MM.1S (cell line): ENCODE measurements at regions not wholly inside any gene's neighbourhood (a gene's known extent, or its start where the extent isn't known, plus 50 kb on each side); places are given as distances from the start of the nearest gene placed in this dataset.

Experiments used
- DNase-seq: peaks from one replicate; pipeline ENCODE4 v3.0.0-alpha.2; 2015
- H2AFZ ChIP-seq: fragments of 300-600 bp; sonication (generic); 2 replicates; pipeline ENCODE4 v1.6.0; 2016; ENCODE audit warnings: antibody characterized with exemption, low read length
- H3F3A ChIP-seq: fragments of 300-600 bp; sonication (generic); 2 replicates; pipeline ENCODE4 v1.6.1; 2016; ENCODE audit warnings: mild to moderate bottlenecking, antibody characterized with exemption, low read length, moderate library complexity, mixed read lengths; ENCODE audit not compliant: insufficient read depth
- H3K27ac ChIP-seq: fragments of 300-600 bp; sonication (generic); 2 replicates; pipeline ENCODE4 v1.5.1; 2016; ENCODE audit warnings: mild to moderate bottlenecking, low read length
- H3K27me3 ChIP-seq: fragments of 300-600 bp; sonication (generic); replicated peaks from 2 replicates; pipeline ENCODE4 v1.6.0; 2016; ENCODE audit warnings: low read length; ENCODE audit not compliant: insufficient read depth
- H3K36me3 ChIP-seq: fragments of 300-600 bp; sonication (generic); replicated peaks from 2 replicates; pipeline ENCODE4 v1.6.1; 2016; ENCODE audit warnings: mild to moderate bottlenecking, low read length, mixed read lengths; ENCODE audit not compliant: insufficient read depth
- H3K4me1 ChIP-seq: fragments of 300-600 bp; sonication (generic); 2 replicates; pipeline ENCODE4 v1.6.1; 2016; ENCODE audit warnings: low read length, mixed read lengths
- H3K4me2 ChIP-seq: fragments of 300-600 bp; sonication (generic); 2 replicates; pipeline ENCODE4 v1.6.0; 2016; ENCODE audit warnings: low read depth, low read length
- H3K4me3 ChIP-seq: fragments of 300-600 bp; sonication (generic); 2 replicates; pipeline ENCODE4 v1.5.1; 2016; ENCODE audit warnings: low read length, mixed read lengths
- H3K79me2 ChIP-seq: fragments of 300-600 bp; sonication (generic); 2 replicates; pipeline ENCODE4 v1.6.1; 2016; ENCODE audit warnings: mixed run types, low read length, mixed read lengths
- H3K9ac ChIP-seq: fragments of 300-600 bp; sonication (generic); 2 replicates; pipeline ENCODE4 v1.6.1; 2016; ENCODE audit warnings: low read length, mixed read lengths
- H3K9me2 ChIP-seq: fragments of 300-600 bp; sonication (generic); replicated peaks from 2 replicates; pipeline ENCODE4 v1.6.1; 2016; ENCODE audit warnings: mild to moderate bottlenecking, low read length, mixed read lengths; ENCODE audit not compliant: insufficient read depth
- H3K9me3 ChIP-seq: fragments of 300-600 bp; sonication (generic); replicated peaks from 2 replicates; pipeline ENCODE4 v1.6.1; 2016; ENCODE audit warnings: mild to moderate bottlenecking, low read length, mixed read lengths; ENCODE audit not compliant: insufficient read depth
- H4K20me1 ChIP-seq: fragments of 300-600 bp; sonication (generic); 2 replicates; pipeline ENCODE4 v1.6.1; 2016; ENCODE audit warnings: mild to moderate bottlenecking, low read length, moderate library complexity, mixed read lengths; ENCODE audit not compliant: insufficient read depth
- CTCF ChIP-seq: fragments of 300-600 bp; sonication (generic); IDR thresholded peaks from 2 replicates; pipeline ENCODE4 v1.5.1; 2016; ENCODE audit warnings: antibody characterized with exemption, low read length, mixed read lengths
- EZH2 ChIP-seq: fragments of 300-600 bp; sonication (generic); optimal IDR thresholded peaks from 2 replicates; pipeline ENCODE3; 2017; ENCODE audit warnings: low read depth, mild to moderate bottlenecking, antibody characterized with exemption, low read length, mixed read lengths
- EZH2phosphoT487 ChIP-seq: fragments of 300-600 bp; sonication (generic); IDR thresholded peaks from 2 replicates; pipeline ENCODE4 v1.6.1; 2018; ENCODE audit warnings: antibody characterized with exemption, low read length

GRCh38 chr3:68019876-68020275, 365.5 kb upstream of the SUCLG2 start:
- no peaks in the 10 kb centered on the region for H3K9me3 ChIP-seq
- no peaks in the 10 kb centered on the region for H3K4me1 ChIP-seq
- DNase-seq, result no peak
- no peaks in the 10 kb centered on the region for H3F3A ChIP-seq
- no peak overlapping the region for H3K4me2 ChIP-seq
- no peak overlapping the region for H3K9ac ChIP-seq
- H3K4me3 ChIP-seq, result no peak overlapping the region
- no peaks in the 10 kb centered on the region for H3K27me3 ChIP-seq
- H4K20me1 ChIP-seq, result no peaks in the 10 kb centered on the region
- no peak overlapping the region for H2AFZ ChIP-seq
- H3K27ac ChIP-seq, result no peak overlapping the region
- TF ChIP-seq EZH2 (no peak), CTCF (no peak), EZH2phosphoT487 (no peak)
- H3K36me3 ChIP-seq, result no peaks in the 10 kb centered on the region
- no peaks in the 10 kb centered on the region for H3K9me2 ChIP-seq
- H3K79me2 ChIP-seq, result no peaks in the 10 kb centered on the region

DNA sequence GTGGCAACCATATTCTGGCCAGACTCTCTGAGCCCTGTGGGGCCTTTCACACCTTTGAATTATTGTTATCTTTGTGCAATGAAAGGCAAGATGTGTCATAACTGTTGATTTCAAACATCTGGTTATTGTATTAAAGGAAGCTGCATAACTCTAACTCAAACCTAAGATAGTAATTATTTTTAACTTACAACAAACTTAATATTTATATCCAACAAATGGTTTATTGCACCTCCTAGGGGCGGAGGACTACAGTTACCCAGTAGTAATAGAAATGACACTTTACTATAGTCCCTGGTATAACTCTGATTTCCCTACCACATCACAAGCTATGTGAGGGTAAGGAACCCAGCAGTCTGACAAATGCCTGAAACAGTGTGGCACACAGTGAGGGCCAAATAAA, 363.9 kb upstream of the SUCLG2 start:
- H3K27me3 ChIP-seq, result no peaks in the 10 kb centered on the region
- no peaks in the 10 kb centered on the region for H3K9me3 ChIP-seq
- no peak overlapping the region for H3K4me3 ChIP-seq
- no peak for DNase-seq
- H2AFZ ChIP-seq, result no peak overlapping the region
- TF ChIP-seq CTCF (peak; percentile 15; the same call in 1 of the 2 replicates), EZH2phosphoT487 (no peak)
- no peak overlapping the region for H3K9ac ChIP-seq
- no peaks in the 10 kb centered on the region for H3K79me2 ChIP-seq
- H3F3A ChIP-seq, result no peaks in the 10 kb centered on the region
- H3K27ac ChIP-seq, result no peak overlapping the region
- no peaks in the 10 kb centered on the region for H4K20me1 ChIP-seq
- no peaks in the 10 kb centered on the region for H3K9me2 ChIP-seq
- H3K36me3 ChIP-seq, result no peaks in the 10 kb centered on the region
- H3K4me1 ChIP-seq, result no peaks in the 10 kb centered on the region
- no peak overlapping the region for H3K4me2 ChIP-seq

GRCh38 chr3:68017069-68017468, 362.7 kb upstream of the SUCLG2 start:
- no peak overlapping the region for H3K9ac ChIP-seq
- H3K79me2 ChIP-seq, result no peaks in the 10 kb centered on the region
- H3K27ac ChIP-seq, result no peak overlapping the region
- no peaks in the 10 kb centered on the region for H3K27me3 ChIP-seq
- H3K36me3 ChIP-seq, result no peaks in the 10 kb centered on the region
- H4K20me1 ChIP-seq, result no peaks in the 10 kb centered on the region
- no peaks in the 10 kb centered on the region for H3K9me3 ChIP-seq
- TF ChIP-seq CTCF (peak; percentile 34), EZH2 (no peak), EZH2phosphoT487 (no peak)
- H3K4me2 ChIP-seq, result no peak overlapping the region
- H3K4me1 ChIP-seq, result no peaks in the 10 kb centered on the region
- no peak overlapping the region for H3K4me3 ChIP-seq
- H2AFZ ChIP-seq, result no peak overlapping the region
- no peaks in the 10 kb centered on the region for H3F3A ChIP-seq
- peak; percentile 24 for DNase-seq
- no peaks in the 10 kb centered on the region for H3K9me2 ChIP-seq

DNA sequence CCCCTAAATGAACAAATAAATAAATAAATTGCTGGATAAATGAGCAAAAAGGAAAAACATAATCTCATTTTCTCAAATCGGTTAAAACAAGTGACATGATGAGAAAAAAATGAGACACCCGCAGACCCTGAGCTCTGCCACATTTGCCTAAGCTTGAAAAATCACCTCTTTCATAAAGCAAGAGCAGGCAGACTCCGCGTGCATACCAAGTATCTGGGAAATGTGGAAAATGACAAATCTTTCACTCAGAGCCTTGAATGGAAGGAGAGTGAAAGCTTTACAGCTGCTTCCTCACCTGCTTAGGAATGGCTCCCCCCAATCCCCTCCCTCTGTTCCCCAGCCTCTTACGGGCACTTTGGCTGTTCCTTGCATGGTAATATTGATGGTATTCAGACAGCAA, 355.5 kb upstream of the SUCLG2 start:
- Histone ChIP-seq H3K4me3 (no peak overlapping the region), H3F3A (no peaks in the 10 kb centered on the region), H3K27me3 (no peaks in the 10 kb centered on the region), H3K9me2 (no peaks in the 10 kb centered on the region), H4K20me1 (no peaks in the 10 kb centered on the region), H3K4me1 (no peaks in the 10 kb centered on the region), H2AFZ (no peak overlapping the region), H3K9me3 (no peaks in the 10 kb centered on the region), H3K79me2 (no peaks in the 10 kb centered on the region), H3K27ac (no peak overlapping the region), H3K36me3 (no peaks in the 10 kb centered on the region), H3K4me2 (no peak overlapping the region), H3K9ac (no peak overlapping the region)
- no peak for TF ChIP-seq EZH2phosphoT487
- no peak for DNase-seq
